Panc1 (cell line): ENCODE measurements at regions not wholly inside any gene's neighbourhood (a gene's known extent, or its start where the extent isn't known, plus 50 kb on each side); places are given as distances from the start of the nearest gene placed in this dataset.

Experiments used
- ATAC-seq: fragments of 200-7000 bp; cut with Tn5 transposase; 2 replicates; pipeline ENCODE4 v1.9.1; 2020; ENCODE audit warnings: mild to moderate bottlenecking, moderate library complexity
- BruUV-seq: library from RNA; stranded (reverse); fragments of 400-500 nt; replicated peaks from 2 replicates; lab custom pipeline; 2021; lab: Mats Ljungman, UMichigan
- CTCF ChIA-PET: fragments of 300-600 bp; sonication (Branson Sonifier 250); formaldehyde crosslinking; loops from one replicate; lab custom pipeline; 2022; ENCODE audit warnings: antibody characterized with exemption; lab: Charles Lee
- POLR2A ChIA-PET: fragments of 300-600 bp; sonication (Branson Sonifier 250); formaldehyde crosslinking; loops from one replicate; lab custom pipeline; 2022; ENCODE audit warnings: antibody characterized with exemption; lab: Charles Lee
- DNase-seq: peaks from one replicate; pipeline ENCODE4 v3.0.0-alpha.2; 2010; ENCODE audit warnings: low read depth, low spot score
- H3K27ac ChIP-seq: 2 replicates; pipeline ENCODE4 v1.5.1; 2011; ENCODE audit warnings: mild to moderate bottlenecking, low read length, inconsistent platforms
- H3K27me3 ChIP-seq: fragments of 200-500 bp; sonication (Bioruptor generic); 2 replicates; pipeline ENCODE4 v1.6.0; 2014; ENCODE audit warnings: low read length, inconsistent platforms; ENCODE audit not compliant: control insufficient read depth, insufficient read depth
- H3K36me3 ChIP-seq: fragments of 200-500 bp; sonication (Bioruptor generic); 2 replicates; pipeline ENCODE4 v1.5.1; 2014; ENCODE audit warnings: inconsistent platforms, mild to moderate bottlenecking, low read length, moderate library complexity; ENCODE audit not compliant: control insufficient read depth, insufficient read depth
- H3K4me1 ChIP-seq: 2 replicates; pipeline ENCODE4 v1.5.1; 2011; ENCODE audit warnings: inconsistent platforms, mild to moderate bottlenecking, low read length, moderate library complexity; ENCODE audit not compliant: control insufficient read depth, insufficient read depth
- H3K4me3 ChIP-seq, 2 experiments: 2 replicates each; pipeline ENCODE4 v1.5.1; 2011 to 2012; ENCODE audit warnings: low read depth in 2 of 2, low read length in 2 of 2, mild to moderate bottlenecking in 2 of 2, inconsistent platforms in 1 of 2, moderate library complexity in 1 of 2
- H3K9me3 ChIP-seq: fragments of 200-500 bp; sonication (Bioruptor generic); 2 replicates; pipeline ENCODE4 v1.5.1; 2014; ENCODE audit warnings: low read depth, mild to moderate bottlenecking, inconsistent platforms, low read length, moderate library complexity; ENCODE audit not compliant: control insufficient read depth, insufficient read depth
- CTCF ChIP-seq: fragments of 450-650 bp; IDR thresholded peaks from 2 replicates; pipeline ENCODE4 v1.5.1; 2017; ENCODE audit warnings: mild to moderate bottlenecking
- POLR2AphosphoS5 ChIP-seq: IDR thresholded peaks from 2 replicates; pipeline ENCODE4 v1.6.1; 2012; ENCODE audit warnings: mild to moderate bottlenecking, low read depth, low read length, moderate library complexity
- REST ChIP-seq, 2 experiments: IDR thresholded peaks; 2 replicates each; pipeline ENCODE4 v1.6.1; 2011 to 2012; ENCODE audit warnings: low read depth in 2 of 2, control low read depth in 1 of 2, low read length in 1 of 2, mild to moderate bottlenecking in 1 of 2, moderate library complexity in 1 of 2; ENCODE audit not compliant: insufficient read depth in 1 of 2
- SIN3A ChIP-seq: IDR thresholded peaks from 2 replicates; pipeline ENCODE4 v1.6.1; 2012; ENCODE audit warnings: low read depth, mild to moderate bottlenecking, low read length, moderate library complexity, borderline replicate concordance; ENCODE audit not compliant: insufficient read depth
- TCF7L2 ChIP-seq: IDR thresholded peaks from 2 replicates; pipeline ENCODE4 v1.6.1; 2011; ENCODE audit warnings: mild to moderate bottlenecking, low read depth, low read length, inconsistent platforms
- in situ Hi-C: cut with HindIII; loops from 2 replicates; pipeline ENCODE4 v1.10.0; 2016; ENCODE audit warnings: low sequenced_read_pairs, low pct_unique_long_range_greater_than_20kb
- intact Hi-C: fragments of 100-400 bp; cut with micrococcal nuclease; formaldehyde crosslinking; loops from one replicate; pipeline ENCODE4 v1.10.0; 2022; ENCODE audit not compliant: unreplicated experiment

GRCh38 chr12:97754306-97754705, 291.7 kb downstream of the RMST start:
- in situ Hi-C loops: no loop called here
- ATAC-seq: no peak
- H3K9me3 ChIP-seq: no peaks in the 10 kb centered on the region
- no TSS peak for BruUV-seq
- H3K27ac ChIP-seq: no peak overlapping the region
- no peak for DNase-seq
- H3K4me1 ChIP-seq: no peaks in the 10 kb centered on the region
- intact Hi-C loops: no loop called here
- ChIA-PET CTCF (no interaction called here), POLR2A (interaction anchor here (0.6 kb wide), 1 partner anchor 179 kb away, joined by 3 read pairs; no protein-coding TSS in a partner anchor)
- no peak overlapping the region for H3K4me3 ChIP-seq
- H3K27me3 ChIP-seq: no peaks in the 10 kb centered on the region
- no peak for TF ChIP-seq SIN3A
- no peak for TF ChIP-seq POLR2AphosphoS5
- TF ChIP-seq TCF7L2: no peak
- TF ChIP-seq CTCF: no peak
- TF ChIP-seq REST (IDR thresholded peaks at IDR 0.05; ENCODE audit: insufficient read depth in 1 of 2, low read depth in 2 of 2, low read length in 1 of 2): no peak
- no peaks in the 10 kb centered on the region for H3K36me3 ChIP-seq

- Histone ChIP-seq H3K27ac (no peak overlapping the region), H3K27me3 (no peaks in the 10 kb centered on the region), H3K4me3 (no peak overlapping the region), H3K36me3 (no peaks in the 10 kb centered on the region), H3K4me1 (no peaks in the 10 kb centered on the region), H3K9me3 (no peaks in the 10 kb centered on the region)
- TF ChIP-seq POLR2AphosphoS5 (no peak), CTCF (no peak), REST (IDR thresholded peaks at IDR 0.05; ENCODE audit: insufficient read depth in 1 of 2, low read depth in 2 of 2, low read length in 1 of 2) (no peak), SIN3A (no peak), TCF7L2 (no peak)
- DNase-seq (no peak), ATAC-seq (no peak)
- intact Hi-C loops: no loop called here
- CTCF ChIA-PET: no interaction called here
- no TSS peak for BruUV-seq
- in situ Hi-C loops: no loop called here
- POLR2A ChIA-PET: no interaction called here
Measured at GRCh38 chr12:97756066-97756666, 293.6 kb downstream of the RMST start.
